Vagina (tissue), 2 donors: ENCODE measurements at regions not wholly inside any gene's neighbourhood (a gene's known extent, or its start where the extent isn't known, plus 50 kb on each side); places are given as distances from the start of the nearest gene placed in this dataset.

ENCODE experiments used
- DNase-seq, 2 donors: peaks; one replicate each; pipeline ENCODE4 v3.0.0-alpha.2; 2017; ENCODE audit errors: extremely low spot score in 2 of 2
- H3K27ac ChIP-seq: fragments of 200-600 bp; sonication (generic); one replicate; pipeline ENCODE4 v1.5.1; 2019
- H3K27me3 ChIP-seq: fragments of 200-600 bp; sonication (generic); one replicate; pipeline ENCODE4 v1.5.1; 2019
- H3K36me3 ChIP-seq, 2 donors: fragments of 200-600 bp; sonication (generic); one replicate each; pipeline ENCODE4 v1.5.1; 2017 to 2019
- H3K4me1 ChIP-seq: fragments of 200-600 bp; sonication (generic); one replicate; pipeline ENCODE4 v1.5.1; 2019
- H3K4me3 ChIP-seq, 2 donors: fragments of 200-600 bp; sonication (generic); 1 replicate in 1 of 2; 2 replicates in 1 of 2; pipeline ENCODE4 v1.5.1; 2016 to 2019
- H3K9me3 ChIP-seq: fragments of 200-600 bp; sonication (generic); one replicate; pipeline ENCODE4 v1.5.1; 2019
- POLR2A ChIP-seq, 2 donors: fragments of 450-650 bp; IDR thresholded peaks; one replicate each; pipeline ENCODE4 v1.6.1; 2017; ENCODE audit warnings: antibody characterized with exemption in 2 of 2, mild to moderate bottlenecking in 2 of 2, moderate library complexity in 2 of 2
- POLR2AphosphoS5 ChIP-seq, 2 donors: sonication (generic); formaldehyde crosslinking; IDR thresholded peaks; one replicate each; pipeline ENCODE4 v1.9.0; 2017; ENCODE audit warnings: antibody characterized with exemption in 2 of 2, mild to moderate bottlenecking in 2 of 2, low read depth in 1 of 2; ENCODE audit not compliant: insufficient read depth in 1 of 2
- intact Hi-C: fragments of 100-400 bp; cut with DNase I; formaldehyde crosslinking; loops from one replicate; pipeline ENCODE4 v1.15.1; 2023
- TF ChIP-seq, protein P1 (sequence below), 3 experiments: fragments of 450-650 bp in 2 of 3; fragments of 200-600 bp in 1 of 3; sonication (generic) in 1 of 3; IDR thresholded peaks; one replicate each; pipeline ENCODE4 v1.5.1; 2017 to 2019; ENCODE audit warnings: antibody characterized with exemption in 3 of 3, mild to moderate bottlenecking in 2 of 3, moderate library complexity in 2 of 3

DNA sequence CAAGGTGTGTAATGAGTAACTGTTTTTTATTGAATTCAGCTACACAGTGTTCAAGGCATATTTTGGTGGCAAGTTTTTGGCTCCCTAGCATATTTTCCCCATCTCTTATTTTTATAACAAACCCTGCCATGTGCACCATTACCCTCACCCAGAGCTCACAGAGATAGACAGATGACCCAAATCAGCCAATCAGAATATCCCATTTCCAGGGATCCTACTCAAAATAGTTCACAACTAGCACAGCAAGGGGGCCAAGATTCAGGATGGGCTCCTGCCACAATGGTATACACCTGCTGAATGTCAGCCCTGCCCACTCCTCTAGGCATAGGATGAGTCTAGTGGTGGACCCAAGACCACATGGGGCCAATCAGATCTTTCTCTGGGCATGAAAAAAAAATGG lies 78.8 kb upstream of the SETMAR start:
- intact Hi-C loops: no loop called here
- Histone ChIP-seq H3K36me3 (no peaks in the 10 kb centered on the region), H3K27ac (no peak overlapping the region), H3K4me3 (no peak overlapping the region), H3K4me1 (no peaks in the 10 kb centered on the region), H3K27me3 (no peaks in the 10 kb centered on the region), H3K9me3 (no peaks in the 10 kb centered on the region)
- DNase-seq: no peak
- TF ChIP-seq POLR2A (IDR thresholded peaks at IDR 0.05) (no peak), POLR2AphosphoS5 (IDR thresholded peaks at IDR 0.05; ENCODE audit: insufficient read depth in 1 of 2, low read depth in 1 of 2) (no peak)
- TF ChIP-seq, protein P1, sequence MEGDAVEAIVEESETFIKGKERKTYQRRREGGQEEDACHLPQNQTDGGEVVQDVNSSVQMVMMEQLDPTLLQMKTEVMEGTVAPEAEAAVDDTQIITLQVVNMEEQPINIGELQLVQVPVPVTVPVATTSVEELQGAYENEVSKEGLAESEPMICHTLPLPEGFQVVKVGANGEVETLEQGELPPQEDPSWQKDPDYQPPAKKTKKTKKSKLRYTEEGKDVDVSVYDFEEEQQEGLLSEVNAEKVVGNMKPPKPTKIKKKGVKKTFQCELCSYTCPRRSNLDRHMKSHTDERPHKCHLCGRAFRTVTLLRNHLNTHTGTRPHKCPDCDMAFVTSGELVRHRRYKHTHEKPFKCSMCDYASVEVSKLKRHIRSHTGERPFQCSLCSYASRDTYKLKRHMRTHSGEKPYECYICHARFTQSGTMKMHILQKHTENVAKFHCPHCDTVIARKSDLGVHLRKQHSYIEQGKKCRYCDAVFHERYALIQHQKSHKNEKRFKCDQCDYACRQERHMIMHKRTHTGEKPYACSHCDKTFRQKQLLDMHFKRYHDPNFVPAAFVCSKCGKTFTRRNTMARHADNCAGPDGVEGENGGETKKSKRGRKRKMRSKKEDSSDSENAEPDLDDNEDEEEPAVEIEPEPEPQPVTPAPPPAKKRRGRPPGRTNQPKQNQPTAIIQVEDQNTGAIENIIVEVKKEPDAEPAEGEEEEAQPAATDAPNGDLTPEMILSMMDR (IDR thresholded peaks at IDR 0.05): no peak

DNA sequence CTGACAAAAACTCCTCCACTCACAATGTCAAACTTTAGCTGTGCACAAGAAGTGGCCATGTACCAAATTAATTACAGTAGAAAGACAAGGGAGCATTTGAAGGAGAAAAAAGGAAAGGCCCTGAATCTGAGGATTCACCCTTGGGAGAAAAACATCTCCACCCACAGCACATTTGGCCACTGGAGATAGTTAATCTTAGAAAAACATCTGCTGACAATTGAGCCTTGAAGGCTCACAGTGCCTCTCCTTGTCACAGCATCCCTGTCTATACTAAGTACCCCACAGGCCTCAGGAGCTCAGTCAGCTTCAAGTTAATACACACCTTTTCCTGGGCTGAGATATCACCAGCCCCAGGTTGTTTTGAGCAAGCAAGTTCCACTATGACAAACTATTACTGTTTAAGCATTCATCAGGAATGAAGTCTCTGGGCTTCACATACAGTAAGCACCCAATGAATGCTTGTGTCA lies 78.1 kb upstream of the SETMAR start:
- intact Hi-C loops: no loop called here
- Histone ChIP-seq H3K36me3 (no peaks in the 10 kb centered on the region), H3K27me3 (no peaks in the 10 kb centered on the region), H3K27ac (no peak overlapping the region), H3K4me3 (no peak overlapping the region), H3K4me1 (no peaks in the 10 kb centered on the region), H3K9me3 (no peaks in the 10 kb centered on the region)
- TF ChIP-seq, protein P1 (IDR thresholded peaks at IDR 0.05): no peak
- TF ChIP-seq POLR2AphosphoS5 (IDR thresholded peaks at IDR 0.05; ENCODE audit: insufficient read depth in 1 of 2, low read depth in 1 of 2): no peak
- no peak for TF ChIP-seq POLR2A (IDR thresholded peaks at IDR 0.05)
- DNase-seq: no peak

DNA sequence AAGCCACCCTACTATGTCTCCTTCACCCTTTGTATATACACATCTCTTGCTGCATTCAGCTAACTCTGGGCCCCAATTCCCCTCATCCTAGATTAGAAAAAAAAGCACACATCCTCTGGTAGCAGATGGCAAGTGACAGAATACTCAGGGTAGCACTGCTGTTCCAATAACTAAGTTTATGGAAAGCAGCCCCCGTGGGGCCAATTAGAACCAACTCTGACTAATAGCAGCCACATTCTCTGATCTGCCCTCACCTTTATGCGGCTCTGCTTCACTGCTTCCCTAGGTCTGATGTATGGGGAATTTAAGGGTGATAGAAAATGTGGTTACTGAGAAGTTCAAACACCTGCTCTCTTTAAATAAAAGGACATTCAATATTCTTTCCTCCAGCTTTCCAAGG lies 74.9 kb upstream of the SETMAR start:
- TF ChIP-seq POLR2AphosphoS5 (IDR thresholded peaks at IDR 0.05; ENCODE audit: insufficient read depth in 1 of 2, low read depth in 1 of 2) (no peak), POLR2A (IDR thresholded peaks at IDR 0.05) (no peak)
- no peak overlapping the region for H3K27ac ChIP-seq
- no peaks in the 10 kb centered on the region for H3K9me3 ChIP-seq
- intact Hi-C loops: no loop called here
- H3K4me1 ChIP-seq: no peaks in the 10 kb centered on the region
- no peaks in the 10 kb centered on the region for H3K36me3 ChIP-seq
- no peaks in the 10 kb centered on the region for H3K27me3 ChIP-seq
- no peak overlapping the region for H3K4me3 ChIP-seq
- no peak for DNase-seq

DNA sequence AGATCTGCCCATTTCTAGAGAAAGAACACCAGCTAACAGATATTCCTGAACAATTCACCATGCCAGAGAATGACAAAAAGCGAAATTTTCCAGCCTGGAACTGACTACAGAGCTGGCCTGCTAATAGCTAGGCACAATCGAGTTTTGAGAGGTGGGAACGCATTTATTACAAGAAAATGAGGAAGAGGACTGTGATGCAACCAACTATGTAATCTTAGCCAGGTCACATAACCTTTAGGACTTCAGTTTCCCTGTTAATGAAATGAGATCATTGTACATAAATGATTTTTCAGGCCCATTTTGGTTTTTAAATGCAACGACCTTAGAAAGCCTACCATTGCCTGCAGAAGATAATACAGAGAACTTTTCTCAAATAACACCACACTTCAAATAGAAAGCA lies 72.1 kb upstream of the SETMAR start:
- intact Hi-C loops: no loop called here
- DNase-seq: no peak

DNA sequence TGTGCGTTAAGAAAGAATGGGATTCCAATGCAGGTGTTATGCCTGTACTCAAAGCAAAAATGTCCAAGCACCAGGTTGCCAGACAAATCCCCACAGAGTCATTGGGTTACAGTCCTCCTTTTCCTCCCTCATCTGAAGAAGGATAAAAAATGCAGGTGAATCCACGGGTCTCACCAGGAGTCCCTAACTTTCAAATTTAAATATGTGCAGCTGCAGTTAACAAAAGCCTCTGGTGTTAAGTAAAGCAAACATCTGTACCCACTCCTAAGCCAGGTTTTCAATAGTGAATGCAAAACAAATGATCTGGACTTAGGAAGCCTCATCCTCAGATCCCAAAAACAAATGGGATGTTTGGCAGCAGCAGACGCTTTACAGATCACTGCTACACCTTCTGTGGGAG lies 70.4 kb upstream of the SETMAR start:
- intact Hi-C loops: no loop called here
- Histone ChIP-seq H3K36me3 (no peaks in the 10 kb centered on the region), H3K4me3 (no peak overlapping the region), H3K27me3 (no peaks in the 10 kb centered on the region), H3K9me3 (no peaks in the 10 kb centered on the region), H3K27ac (no peak overlapping the region), H3K4me1 (no peaks in the 10 kb centered on the region)
- no peak for DNase-seq
- TF ChIP-seq POLR2AphosphoS5 (IDR thresholded peaks at IDR 0.05; ENCODE audit: insufficient read depth in 1 of 2, low read depth in 1 of 2) (no peak), POLR2A (IDR thresholded peaks at IDR 0.05) (no peak)
- TF ChIP-seq, protein P1 (IDR thresholded peaks at IDR 0.05): no peak

More for the DNA sequence above, 72.1 kb upstream of the SETMAR start:
- no peaks in the 10 kb centered on the region for H3K9me3 ChIP-seq
- H3K36me3 ChIP-seq: no peaks in the 10 kb centered on the region
- no peak overlapping the region for H3K4me3 ChIP-seq
- H3K27ac ChIP-seq: no peak overlapping the region
- H3K4me1 ChIP-seq: no peaks in the 10 kb centered on the region
- H3K27me3 ChIP-seq: no peaks in the 10 kb centered on the region
- TF ChIP-seq, protein P1 (IDR thresholded peaks at IDR 0.05): no peak
- TF ChIP-seq POLR2AphosphoS5 (IDR thresholded peaks at IDR 0.05; ENCODE audit: insufficient read depth in 1 of 2, low read depth in 1 of 2): no peak
- no peak for TF ChIP-seq POLR2A (IDR thresholded peaks at IDR 0.05)
